HG02852 (cell line): ENCODE measurements at regions not wholly inside any gene's neighbourhood (a gene's known extent, or its start where the extent isn't known, plus 50 kb on each side); places are given as distances from the start of the nearest gene placed in this dataset.
"Not testable (repeated sequence)": the region's sequence is repeated elsewhere in the genome, so short reads cannot be mapped to it uniquely, and the experiment has no call there.

Experiments
- ATAC-seq: cut with Tn5 transposase; IDR thresholded peaks from one replicate; pipeline ENCODE4 v1.9.1; 2021; ENCODE audit warnings: mild to moderate bottlenecking, moderate library complexity; ENCODE audit not compliant: unreplicated experiment

DNA sequence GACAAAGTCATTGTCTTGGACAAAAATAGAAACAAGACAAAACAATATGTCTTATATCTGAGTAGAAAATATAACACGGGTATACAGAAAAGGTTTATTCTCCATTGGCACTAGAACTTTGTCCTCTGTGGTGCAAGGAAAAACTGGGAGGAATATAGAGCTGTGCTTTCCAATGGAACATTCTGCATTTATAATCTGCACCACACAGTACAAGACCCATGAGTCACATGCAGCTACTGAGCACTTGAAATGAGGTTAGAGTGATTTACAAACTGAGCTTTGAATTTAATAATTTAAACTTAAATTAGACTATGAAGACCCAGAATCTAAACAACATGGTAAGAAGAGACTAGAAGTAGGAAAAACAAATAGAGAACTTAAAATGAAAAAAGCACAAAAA is 86.1 kb downstream of the RAP2A start:
- no peak for ATAC-seq

DNA sequence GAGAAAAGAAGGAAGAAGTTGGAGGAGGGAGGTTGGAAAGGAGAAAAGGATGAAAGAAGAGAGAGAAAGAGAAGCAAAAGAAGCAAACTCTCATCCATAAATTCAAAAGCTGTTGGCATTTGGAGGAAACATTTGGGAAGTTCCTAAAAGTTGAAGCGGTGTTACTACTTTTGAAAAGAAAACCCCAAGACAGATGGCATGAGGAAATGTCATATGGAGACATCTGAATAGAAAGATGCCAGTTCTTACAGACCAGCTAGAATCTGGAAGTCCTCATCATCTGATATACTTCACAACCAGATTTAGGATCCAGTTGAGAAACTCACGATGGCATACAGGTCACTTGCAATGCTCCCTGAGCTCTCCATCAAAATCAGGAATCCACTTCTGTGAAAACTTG is 86.9 kb downstream of the RAP2A start:
- ATAC-seq = no peak

DNA sequence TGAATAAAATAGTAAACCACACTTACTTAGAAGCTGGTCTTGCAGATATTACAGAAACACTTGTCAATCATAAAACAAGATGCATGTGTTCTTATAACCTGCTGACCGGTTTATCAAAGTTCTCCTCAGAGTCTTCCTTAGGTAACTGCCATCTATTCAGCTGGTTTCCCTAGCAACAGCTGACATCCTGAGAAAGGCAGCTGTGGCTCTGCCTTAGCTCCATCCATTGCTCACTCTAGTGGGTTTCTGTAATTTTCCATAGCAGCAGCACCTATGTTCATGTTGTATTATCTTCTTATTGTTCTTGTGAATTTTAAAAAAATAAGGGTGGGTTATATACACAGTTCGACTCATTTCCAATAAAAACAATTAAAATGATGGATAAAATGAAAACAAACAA is 87.8 kb downstream of the RAP2A start:
- ATAC-seq = no peak

- no peak for ATAC-seq
Measured at GRCh38 chr13:97522243-97522642, 88.3 kb downstream of the RAP2A start.

DNA sequence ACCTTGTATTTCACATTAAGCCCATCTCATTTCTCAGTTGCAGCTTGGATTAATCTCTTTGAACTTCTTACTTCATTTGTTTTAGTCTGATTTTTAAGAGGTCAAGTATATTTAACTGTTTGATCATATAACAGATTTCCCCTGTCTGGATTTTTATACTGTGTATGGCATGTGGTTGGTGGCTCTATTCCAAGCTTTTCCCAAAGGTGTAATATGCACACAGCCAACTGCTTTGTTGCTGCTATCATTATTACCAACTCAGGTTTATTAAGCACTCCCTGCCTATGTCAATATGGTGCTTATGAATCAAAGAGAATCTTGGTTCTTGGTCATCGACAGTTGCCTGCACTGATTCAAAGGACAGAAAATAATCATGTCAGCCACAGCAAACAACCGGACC is 92.6 kb downstream of the RAP2A start:
- no peak for ATAC-seq

DNA sequence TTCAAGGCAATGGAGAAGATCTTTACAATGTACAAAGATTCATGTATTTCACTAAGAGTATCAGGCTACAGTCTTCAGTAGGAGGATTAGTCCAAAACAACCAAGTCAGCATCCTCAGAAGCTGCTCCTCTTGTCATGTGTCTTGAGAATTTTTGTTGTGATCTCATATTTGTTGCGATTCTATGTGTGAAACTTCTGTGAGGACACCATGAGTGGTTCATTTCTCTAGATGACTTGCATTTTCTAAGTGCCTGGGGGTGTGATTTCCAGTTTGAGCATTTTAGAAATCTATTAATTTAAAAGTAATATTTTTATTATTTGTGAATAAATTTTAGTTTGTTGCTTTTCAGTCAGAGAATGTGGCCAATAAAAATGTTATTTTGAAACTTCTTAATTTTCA is 94.5 kb downstream of the RAP2A start:
- no peak for ATAC-seq

DNA sequence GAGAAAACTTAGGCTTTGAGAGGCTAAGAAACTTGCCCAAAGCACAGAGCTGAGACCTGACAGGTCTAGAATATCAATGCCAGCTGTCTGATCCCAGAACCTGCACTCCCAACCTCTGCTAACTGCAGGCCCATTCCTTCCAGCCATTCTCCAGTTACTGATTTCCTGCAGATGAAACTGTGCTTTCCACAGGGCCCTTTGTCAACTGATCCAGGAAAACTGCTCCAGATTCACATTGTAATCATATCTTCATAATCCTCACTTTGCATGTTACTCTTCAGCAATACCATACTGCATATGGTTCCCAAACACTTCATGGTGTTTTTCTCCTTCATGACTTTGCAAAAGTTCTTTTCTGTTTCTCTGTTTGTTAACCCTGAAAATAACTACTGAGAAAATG is 100.6 kb downstream of the RAP2A start:
- no peak for ATAC-seq

GRCh38 chr13:97535614-97536013 is 101.6 kb downstream of the RAP2A start:
- no peak for ATAC-seq

- peak; percentile 65 for ATAC-seq
Measured at GRCh38 chr13:97537110-97537509, 103.1 kb downstream of the RAP2A start.

DNA sequence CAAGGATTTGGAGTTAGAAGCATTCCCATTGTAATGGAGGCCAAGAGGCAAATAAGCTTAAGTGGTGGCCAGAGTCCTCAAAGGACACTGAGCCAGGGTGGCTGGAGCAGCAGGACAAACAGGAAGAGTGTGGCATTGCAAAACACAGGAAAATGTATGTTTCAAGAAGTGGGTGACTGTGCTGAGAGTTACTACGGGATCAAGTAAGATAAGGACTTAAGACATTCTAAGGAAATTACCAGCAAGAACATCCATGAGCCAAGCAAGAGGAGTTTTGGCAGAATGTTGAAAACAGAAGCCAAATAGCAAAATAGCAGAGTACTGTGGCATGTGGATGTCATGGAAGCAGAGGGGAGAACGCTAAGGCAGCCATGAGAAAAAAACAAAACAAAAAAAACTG is 104.2 kb downstream of the RAP2A start:
- no peak for ATAC-seq

DNA sequence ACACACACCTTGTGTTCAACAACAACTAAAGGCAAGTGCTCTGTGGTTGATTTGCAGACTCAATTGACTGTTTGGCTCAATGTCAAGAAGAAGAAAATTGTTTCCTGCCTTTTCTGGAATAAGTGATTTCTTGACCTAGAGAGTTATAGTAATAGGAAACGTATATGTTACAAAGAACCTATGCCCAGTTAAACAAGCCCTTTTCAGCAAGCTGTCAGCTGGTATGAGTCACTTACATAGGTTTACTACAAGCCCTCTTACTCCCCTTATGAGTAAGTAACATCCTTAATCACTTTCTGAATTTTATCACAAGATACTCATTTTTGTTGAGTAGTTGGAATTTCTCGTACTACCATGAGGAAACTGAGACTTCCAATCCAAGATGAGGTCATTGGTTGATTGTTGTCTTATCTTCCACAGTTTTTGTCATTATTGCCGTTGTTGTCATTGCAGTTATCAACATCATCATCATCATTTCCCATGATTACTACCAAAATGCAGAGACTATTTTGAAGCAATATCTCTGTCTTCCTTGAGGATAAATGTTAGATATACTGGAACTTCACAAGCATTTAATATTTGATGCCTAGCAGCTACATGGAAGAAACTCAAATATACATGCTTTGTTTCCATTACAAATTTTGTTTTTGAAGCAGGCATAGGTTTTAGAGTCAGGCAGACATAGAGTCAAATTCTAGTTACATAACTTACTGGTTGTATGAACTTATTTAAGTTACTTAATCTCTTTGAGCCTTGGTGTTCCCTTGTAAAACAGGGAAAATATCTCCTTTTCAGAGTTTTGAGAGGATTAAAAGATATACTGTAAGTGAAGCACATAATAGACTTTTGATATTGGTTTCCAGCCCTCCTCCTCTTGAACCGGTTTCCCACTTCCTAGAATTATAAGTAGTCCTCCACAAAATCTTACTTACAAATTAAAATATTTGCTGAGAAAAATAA is 106.0 kb downstream of the RAP2A start:
- no peak for ATAC-seq

- no peak for ATAC-seq
Measured at GRCh38 chr13:97540696-97541095, 106.7 kb downstream of the RAP2A start.

DNA sequence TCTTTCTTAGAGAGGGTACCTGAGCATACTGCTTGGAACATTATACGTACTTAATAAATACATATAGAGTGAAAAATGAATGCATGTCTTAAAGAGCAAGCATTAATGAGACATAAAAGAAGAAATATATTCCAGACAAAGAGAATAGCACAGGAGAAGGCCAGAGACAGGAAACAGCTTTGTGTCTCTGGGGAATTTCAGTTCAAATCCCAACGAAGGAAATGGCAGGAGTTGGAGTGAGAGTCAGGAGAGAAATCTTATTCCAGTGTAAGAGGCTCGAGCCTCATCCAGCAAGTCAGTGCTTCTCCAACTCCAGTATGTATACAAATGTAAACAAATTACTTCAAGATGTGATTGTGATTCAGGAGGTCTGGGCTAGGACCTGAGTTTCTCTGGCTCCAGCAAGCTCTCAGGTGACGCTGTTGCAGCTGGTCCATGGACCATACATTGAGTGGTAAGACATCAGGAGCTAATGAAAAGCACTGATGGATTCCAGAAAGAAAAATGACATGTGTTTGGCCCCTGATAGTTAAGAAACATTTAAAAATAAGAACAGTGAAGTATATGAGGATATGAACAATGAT is 108.2 kb downstream of the RAP2A start:
- ATAC-seq = no peak

GRCh38 chr13:97544031-97544765 is 110.2 kb downstream of the RAP2A start:
- ATAC-seq = no peak

DNA sequence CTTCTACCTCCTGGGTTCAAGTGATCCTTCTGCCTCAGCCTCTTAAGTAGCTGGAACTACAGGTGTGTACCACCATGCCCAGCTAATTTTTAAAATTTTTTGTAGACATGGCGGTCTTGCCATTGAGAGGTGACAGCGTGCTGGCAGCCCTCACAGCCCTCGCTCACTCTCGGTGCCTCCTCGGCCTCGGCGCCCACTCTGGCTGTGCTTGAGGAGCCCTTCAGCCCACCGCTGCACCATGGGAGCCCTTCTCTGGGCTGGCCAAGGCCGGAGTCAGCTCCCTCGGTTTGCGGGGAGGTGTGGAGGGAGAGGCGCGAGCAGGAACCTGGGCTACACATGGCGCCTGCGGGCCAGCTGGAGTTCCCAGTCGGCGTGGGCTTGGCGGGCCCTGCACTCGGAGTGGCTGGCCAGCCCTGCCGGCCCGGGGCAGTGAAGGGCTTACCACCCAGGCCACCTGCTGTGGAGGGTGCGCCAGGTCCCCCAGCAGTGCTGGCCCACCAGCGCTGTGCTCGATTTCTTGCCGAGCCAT is 111.1 kb downstream of the RAP2A start:
- ATAC-seq = not testable (repeated sequence)

DNA sequence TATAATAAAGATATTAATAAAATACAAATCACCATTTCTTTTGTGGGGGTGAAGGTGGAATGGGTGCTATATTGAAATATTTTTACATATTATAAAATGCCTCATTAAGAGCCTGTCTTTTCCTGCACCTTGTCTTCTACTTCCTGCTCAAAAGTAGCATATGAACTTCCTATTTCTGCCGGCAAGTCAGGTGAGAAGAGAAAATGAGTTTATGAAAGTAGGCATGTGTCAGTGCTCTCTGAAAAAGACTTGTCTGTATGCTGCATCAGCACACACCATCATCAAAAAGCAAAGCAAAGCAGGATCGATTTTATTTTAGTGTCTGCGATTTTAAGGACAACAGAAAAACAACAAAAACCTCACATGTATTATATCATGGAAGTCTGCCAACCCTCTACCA is 114.2 kb downstream of the RAP2A start:
- ATAC-seq = no peak

DNA sequence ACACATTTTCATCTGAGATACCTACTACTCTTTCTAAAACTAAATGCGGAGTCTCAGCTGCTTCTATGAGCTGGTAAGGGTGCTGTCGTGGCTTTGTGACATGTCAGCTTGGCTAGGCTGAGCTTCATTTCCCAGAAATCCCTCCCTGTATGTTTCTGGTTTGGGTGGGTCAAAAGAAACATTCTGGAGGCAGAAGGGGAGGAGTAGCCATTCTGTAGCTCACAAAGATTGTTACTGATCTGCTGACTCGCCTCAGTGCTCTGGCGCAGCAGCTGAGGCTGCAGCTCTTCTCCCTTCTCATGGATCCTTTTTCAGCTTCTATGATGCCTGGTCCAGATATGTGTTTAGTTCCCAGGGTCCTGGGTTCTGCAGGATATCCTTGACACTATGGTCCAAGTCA is 114.7 kb downstream of the RAP2A start:
- ATAC-seq = no peak

GRCh38 chr13:97549201-97549600 is 115.2 kb downstream of the RAP2A start:
- no peak for ATAC-seq

GRCh38 chr13:97554496-97554895 is 120.5 kb downstream of the RAP2A start:
- ATAC-seq = no peak

DNA sequence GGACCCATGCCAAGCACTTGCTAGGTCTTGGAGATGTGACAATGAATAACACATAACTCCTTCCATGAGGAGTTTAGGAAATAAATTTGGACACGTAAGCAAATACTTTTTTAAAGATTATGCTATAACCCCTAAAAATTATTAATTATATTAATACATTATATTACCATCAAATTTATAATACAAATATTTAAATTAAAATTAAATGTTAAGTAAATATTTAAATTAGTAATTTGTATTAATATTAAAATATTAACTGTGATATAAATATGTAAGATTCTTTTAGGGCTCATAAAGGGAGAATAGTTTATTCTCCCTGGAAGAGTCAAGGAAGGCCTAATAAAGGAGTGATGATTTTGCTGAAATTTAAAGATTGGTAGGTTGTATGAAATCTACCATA is 121.1 kb downstream of the RAP2A start:
- ATAC-seq = no peak

DNA sequence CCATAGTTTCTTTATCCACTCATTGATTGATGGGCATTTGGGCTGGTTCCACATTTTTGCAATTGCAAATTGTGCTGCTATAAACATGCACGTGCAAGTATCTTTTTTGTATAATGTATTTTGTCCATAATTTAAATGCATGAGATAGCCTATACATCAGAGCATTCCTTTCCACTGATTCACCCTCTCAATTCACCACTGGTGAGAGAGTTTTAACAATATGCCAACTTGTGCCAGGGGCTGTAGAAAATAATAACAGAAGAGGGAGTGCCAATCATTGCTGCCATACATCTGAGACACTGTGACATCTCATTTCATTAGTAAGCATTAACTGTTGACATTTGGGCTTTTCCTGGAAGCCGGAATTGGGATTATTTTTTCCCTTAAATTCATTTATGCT is 125.1 kb downstream of the RAP2A start:
- ATAC-seq = no peak

GRCh38 chr13:97559981-97560380 is 126.0 kb downstream of the RAP2A start:
- ATAC-seq = no peak
